HG03469 (cell line): ENCODE measurements at regions not wholly inside any gene's neighbourhood (a gene's known extent, or its start where the extent isn't known, plus 50 kb on each side); places are given as distances from the start of the nearest gene placed in this dataset.
A peak's percentile ranks its signal among the peaks of the same experiment; 100 is the strongest.

ENCODE experiments used
- ATAC-seq: cut with Tn5 transposase; IDR thresholded peaks from one replicate; pipeline ENCODE4 v1.9.1; 2021; ENCODE audit warnings: mild to moderate bottlenecking, moderate library complexity, moderate number of reproducible peaks; ENCODE audit not compliant: unreplicated experiment

DNA sequence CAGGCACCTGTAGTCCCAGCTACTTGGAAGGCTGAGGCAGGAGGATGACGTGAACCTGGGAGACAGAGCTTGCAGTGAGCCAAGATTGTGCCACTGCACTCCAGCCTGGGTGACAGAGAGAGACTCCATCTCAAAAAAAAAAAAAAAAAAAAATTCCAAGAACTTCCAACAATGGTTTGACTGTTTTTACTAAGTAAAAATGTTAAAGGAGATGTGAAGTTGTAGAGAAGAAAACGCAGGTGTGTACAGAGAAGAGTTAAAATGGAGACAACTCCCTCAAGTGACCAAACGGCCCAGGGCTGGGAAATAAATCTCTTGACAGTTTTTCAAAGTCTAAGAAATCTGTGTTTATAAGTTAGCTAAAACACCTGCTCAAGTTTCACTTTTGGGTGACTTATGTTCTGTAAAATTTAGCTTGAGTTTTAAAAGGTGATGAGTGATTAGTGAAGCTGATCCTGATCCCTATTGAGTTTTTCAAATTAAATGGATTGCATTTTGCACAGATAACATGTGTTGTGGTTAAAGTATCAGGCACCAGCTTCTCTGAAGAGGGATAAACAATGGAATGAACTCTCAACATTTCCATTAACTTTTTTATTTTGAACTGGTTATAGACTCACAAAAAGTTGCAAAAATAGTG, 255.2 kb upstream of the CD180 start:
- no peak for ATAC-seq

DNA sequence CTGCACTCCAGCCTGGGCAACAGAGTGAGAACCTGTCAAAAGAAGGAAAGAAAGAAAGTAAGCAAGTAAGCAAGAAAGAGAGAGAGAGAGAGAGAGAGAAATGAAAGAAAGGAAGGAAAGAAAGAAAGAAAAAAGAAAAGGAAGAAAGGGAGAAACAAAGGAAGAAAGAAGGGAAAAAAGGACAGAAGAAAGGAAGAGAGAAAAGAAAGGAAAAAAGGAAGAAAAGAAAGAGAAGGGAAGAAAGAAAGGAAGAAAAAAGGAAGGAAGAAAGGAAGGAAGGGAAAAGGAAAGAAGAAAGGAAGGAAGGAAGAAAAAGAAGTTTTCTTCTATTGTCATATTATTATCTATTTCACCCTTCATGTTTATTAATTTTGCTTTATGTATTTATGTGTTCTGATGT, 251.1 kb upstream of the CD180 start:
- ATAC-seq = no peak

DNA sequence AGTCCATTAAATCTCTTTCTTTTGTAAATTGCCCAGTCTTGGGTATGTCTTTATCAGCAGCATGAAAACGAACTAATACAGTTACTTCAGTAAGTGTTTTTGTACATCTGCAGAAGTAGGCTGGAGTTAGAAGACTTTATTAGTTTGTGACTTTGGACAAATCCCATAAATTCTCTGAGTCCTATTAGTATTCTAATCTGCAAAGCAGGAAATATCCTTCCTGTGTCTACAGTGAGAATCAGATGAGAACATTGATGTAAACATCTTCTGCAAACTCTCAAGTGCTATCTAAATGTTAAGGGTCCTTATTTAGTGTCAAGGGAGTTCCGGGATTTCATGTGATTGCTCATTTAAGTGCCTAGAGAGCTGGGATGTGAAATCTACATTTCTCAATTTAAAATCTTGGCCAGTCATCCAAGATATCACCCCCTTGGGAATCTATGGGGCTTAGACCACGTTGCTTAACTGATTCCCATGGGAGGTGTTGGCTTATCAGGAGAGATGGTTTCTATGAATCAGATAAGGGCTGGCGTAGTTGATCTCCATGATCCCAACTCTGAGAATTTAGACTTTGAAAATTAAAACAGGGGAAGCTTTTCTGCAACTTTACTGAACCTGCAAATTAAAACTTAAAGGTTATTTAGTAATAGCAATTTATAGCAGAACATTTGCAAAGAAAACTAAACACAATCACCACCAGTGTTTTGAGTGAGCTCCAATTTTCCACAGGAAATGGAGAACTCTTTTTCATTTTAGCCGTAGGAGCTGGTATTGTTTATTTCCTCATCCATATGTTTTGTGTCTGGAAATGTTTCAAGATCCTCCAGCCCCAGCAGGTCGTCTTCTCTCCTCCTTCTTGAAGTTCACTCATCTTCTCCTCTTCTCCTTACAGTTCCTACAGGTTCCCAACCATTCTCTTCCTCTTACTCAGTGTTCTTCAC, 241.6 kb upstream of the CD180 start:
- ATAC-seq = no peak

DNA sequence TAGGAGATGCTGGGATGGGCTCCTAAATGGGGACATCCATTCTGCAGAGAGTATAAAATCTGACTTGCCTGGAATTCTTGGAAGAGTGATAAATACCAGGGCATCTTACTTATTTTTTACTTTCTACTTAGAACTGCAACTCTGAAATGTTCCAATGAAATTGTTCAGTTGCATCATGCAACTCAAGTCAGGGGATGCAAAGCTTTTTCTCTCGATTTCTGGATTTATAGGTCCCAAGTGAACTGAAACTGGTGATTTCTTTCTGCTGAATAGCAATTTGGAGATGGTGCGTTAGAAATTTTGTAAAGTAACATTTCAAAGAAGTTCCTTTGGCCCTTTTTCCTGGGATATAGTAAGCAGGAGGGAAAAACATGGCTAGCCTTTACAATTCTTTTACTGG, 238.4 kb upstream of the CD180 start:
- no peak for ATAC-seq

DNA sequence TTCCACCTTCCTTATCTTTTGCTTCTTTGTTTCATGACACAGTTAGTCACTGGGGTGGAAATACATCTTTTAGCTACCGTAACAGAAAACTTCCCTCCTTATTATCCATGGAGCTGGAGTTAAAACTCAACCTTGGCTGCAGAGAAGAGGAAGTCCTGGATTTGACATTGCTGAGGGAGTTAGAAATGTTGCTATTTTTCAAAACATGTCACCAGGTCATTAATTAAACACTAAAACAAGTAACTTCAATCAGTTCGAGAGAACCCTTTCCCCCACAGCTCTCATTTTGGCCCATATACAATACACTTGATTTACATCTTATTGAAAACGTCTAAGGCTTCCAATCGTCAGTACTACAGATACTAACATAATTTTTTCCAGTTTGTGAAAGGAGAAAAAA, 237.9 kb upstream of the CD180 start:
- ATAC-seq = no peak

DNA sequence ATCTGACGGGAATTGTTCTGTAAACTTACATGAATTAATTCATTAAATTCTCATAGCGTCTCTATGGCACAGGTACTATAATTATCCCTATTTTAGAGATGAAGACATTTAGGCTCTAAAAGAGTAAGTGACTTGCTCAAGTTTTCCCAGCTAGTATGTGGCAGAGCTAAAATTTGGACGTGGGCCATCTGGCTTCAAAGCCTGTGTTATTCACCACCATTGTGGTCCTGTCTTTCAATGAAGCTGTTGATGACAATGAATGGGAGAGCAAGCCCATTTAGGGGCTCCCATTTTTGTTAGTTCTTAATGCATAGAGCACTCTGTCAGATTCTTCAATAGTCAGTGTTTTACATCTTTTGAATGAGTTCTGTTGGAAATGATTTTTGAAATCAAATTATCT, 236.0 kb upstream of the CD180 start:
- no peak for ATAC-seq

DNA sequence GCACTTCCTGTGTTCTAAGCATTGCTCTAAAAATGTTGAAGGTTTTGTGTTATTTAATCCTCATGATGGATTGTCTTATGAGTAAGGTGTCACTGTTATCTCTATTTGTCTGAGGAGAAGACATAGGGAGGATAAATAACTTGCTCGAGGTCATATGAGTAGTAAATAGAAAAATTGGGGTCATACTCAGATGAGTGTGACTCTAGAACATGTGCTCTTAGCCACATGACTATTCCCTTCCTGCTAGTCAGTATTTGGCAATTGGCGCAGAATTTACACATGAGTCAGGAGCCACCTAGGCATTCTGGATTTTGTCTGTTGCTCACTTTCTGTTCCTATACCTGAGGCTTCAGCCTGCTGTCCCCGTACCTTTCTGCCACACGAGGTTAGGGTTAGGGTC, 234.6 kb upstream of the CD180 start:
- no peak for ATAC-seq

DNA sequence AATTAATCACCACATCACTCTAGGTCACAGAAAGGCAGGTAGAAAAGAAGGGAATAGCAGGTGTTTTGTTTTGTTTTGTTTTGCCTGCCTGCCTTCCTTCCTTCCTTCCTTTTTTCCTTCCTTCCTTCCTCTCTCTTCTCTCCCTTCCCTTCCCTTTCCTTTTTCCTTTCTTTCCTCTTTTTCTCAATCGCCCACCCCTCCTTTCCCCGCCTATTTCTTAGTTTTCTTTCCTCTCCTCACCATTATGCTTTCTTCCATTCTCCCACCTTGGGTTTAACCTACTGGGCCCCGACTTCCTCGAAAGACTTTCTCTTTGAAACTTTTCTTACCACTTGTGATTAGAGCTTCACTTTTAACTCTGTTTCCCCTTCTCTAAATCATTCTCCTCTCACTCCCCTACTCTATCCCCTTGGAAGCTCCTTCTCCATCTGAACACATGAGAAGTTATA, 231.3 kb upstream of the CD180 start:
- ATAC-seq = no peak

DNA sequence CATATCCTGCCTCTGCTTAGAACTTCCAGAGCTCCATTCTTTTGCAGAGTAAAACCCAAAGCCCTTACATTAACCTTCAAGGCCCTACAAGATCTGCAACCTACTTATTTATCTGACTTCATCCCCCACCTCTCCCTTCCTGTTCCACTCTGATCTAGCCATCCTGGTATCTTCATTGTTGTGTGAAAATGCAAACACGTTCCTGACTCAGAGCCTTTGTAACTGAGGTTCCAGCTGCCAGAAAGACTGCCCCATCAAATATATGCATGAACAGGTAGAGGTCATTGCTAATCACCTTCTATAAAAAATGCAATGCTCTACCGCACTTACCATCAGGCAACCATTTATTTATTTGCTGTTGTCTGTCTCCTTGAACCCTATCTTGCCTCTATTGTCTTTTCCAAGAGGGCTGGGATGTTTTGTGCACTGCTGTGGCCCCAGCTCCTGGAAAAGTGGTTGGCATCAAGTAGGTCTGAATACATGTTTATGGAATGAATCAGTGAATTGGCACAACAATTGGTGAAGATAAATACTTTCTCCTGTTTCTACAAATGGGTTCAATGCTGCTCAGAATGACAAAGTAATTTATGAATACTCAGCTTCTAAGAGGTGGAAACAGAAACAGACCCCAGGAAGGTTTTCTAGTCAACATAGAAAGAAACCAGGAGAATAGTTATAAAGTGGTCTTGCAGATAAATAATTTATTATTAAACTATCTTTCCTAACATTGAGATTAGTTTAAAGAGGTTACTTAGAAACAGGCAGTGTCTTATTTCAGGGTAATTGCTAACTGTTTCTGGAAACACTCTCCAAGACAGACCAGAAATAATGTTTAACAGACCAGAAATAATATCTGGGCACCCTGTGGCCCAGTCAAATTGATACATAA, 230.6 kb upstream of the CD180 start:
- ATAC-seq = no peak

DNA sequence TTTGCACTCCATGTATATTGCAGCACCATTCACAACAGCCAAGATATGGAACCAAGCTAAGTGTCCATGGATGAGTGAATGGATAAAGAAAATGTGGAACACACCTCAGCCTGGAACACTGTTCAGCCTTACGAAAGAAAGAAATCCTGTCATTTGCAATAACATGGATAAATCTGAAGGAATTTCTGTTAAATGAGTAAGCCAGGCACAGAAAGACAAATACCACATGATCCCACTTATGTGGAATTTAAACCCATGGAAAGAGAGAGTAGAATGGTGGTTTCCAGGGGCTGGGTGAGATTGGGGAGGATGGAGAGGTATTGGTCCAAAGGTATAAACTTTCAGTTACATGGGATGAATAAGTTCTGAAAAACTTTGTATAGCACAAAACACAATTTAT, 228.9 kb upstream of the CD180 start:
- no peak for ATAC-seq

DNA sequence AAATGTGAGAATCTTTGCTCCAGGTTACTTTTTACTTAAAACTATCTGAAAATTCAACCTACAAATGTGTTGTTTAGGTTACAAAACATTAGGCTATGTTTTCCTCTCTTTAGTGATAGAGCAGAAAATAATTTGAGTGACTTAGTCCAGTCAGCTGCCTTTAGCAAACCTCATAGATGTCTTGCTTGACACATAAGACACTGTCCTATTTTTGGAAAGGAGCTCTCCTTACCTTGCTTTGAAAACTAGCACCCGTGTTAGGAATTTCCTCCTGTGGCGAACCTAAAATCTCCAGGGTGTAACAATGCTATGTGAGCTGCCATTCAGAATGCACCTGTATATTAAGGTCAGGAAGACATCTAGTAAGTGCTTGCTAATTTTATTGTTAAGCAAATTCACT, 221.2 kb upstream of the CD180 start:
- no peak for ATAC-seq

DNA sequence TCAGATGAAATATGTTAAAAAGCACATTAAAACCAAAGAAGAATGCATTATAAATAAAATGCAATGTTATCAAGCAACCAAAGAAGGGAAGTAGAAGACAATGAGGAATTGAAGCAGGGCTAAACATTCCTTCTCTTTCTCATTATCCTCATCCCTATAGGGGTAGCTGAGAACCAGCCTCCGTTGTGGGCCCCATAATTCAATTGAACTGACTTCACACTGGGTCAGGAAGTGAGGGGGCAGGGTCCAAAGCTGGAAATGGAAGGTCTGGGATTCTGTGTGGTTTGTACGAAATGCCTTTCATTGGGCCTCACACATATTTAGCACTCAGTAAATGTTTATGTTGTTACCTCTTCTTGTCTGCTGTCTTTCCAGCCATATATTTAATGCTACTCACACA, 220.4 kb upstream of the CD180 start:
- no peak for ATAC-seq

DNA sequence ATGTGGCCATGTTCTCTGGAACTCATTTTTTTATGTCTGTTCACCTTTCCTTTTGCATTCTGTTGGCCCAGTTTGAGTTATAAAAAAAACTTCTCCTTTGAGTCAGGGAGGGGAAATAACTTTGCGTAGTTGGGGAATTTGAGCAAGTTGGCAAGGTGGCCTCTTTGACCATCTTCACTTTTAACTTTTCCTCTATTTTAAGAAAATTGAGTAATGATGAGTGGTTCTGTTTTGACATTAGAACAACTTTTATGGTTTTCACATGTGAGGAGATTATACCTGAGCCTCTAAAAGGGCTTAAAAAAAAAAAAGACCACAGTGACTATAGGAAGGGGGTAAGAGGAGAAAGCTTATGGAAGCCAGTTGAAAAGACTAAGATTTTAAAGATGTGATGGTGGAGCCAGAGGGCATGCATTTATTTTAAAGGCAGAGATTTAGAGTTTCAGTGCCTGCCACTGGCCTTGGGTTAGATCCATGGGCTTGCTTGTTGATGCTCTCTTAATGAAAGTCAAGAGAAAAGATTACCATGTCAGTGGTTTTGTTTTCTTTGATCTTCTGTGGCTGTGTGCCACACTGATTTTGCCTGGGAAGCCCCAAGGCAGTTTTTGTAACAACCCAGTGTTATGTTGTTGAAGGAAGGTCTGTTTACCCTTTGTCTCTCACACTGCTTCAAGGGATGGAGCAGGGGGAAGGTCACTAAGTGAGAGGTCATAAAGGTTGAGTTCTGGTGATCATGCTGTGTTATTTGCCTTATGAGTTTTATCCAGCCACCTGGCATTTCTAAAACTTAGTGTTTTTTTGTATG, 219.7 kb upstream of the CD180 start:
- ATAC-seq = peak; percentile 50

DNA sequence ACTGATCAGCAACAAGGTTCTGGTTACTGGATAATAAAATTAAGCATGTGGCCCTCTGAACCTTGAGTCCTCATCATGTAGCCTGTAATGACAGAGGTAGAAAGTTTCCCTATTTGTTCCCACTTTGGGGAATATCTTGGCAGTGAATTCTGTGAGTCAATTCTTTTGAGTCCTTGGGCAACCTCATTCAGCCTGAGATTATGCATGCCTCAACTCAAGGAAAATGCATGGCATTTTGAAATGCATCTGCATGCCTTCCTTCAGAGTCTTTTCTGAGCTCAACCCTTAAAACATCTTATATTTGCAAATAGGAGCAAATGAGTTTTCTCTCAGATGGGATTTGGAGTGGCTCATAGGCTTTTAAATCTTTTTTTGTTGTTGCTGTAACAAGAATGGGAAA, 218.1 kb upstream of the CD180 start:
- no peak for ATAC-seq

DNA sequence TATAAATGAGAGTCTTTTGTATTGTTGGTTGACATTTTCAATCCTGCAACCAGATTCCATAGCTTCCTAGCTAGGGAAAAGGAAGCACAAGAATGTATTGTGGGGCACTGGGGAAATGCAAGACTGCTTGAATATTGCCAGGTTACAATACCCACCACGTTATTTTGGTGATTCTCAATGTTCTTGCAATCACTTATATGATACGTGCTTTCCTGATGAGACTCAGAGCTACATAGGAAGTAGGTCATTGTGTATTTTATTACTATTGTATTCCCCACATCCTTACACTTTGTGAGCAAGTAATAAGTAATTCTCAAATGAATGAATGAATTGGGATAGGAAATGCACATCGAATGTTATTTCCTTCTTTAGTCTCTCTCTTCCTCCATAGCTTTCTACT, 217.1 kb upstream of the CD180 start:
- no peak for ATAC-seq

DNA sequence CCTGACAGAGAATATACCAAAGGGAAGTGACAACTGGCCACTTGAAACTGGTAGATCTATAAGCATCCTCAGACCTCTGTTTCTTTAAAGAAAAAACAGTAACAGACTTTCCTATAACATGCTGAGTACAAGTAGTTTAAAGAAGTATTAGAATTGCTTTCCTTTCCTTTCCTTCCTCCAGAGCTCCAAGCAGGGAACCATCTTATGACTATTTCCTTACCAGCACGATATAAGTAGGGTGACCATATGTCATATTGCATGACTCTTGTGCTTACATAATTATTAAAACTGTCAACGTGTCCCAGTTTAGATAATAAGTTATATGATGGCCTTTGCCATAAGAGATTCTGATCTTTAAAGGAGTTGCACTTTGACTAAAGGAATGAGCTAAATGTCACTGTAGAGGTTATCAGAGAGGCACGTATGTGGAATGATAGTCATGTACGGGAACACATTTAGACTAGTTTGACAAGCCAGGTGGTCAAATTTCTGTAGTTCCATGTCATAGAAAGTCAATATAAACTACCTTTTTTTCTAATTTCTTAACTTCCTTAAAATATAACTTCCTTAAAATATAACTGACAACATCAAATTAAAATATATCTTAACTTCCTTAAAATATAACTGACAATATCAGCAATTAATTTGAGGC, 212.7 kb upstream of the CD180 start:
- ATAC-seq = no peak

DNA sequence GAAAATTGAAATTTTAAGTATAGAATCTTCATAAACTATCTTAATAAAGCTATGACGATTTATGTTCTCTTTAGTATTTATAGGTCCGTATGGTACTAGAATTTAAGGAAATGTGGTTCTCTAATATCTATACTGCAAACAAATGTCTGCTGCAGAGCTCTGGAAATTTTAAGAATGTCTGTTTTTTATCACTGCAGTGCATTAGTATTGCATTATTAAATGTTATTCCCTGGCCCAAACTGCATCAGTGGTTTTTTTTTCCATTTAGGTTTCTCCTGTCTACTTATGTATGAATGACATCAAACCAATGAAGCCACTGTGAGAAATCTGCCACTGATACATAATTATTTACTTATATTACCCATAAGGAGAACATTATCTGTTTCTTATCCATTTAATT, 211.4 kb upstream of the CD180 start:
- no peak for ATAC-seq

DNA sequence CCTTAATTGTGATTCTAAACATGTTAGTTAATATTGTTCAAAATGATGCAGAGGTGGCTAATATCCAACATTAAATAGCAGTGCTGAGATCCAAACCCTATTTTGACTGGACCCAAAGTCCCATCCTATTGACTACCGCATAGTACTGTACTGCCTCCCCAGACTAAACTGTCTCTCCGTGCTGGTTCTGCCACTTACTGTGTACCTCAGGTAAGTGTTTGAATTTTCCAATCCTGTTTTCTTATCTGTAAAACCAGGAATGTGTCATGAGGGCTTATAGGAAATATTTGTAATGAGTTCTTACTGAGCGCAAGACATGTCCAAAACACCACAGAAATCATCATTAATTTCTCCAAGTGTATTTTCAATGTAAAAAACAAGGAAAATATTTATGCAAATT, 209.2 kb upstream of the CD180 start:
- ATAC-seq = no peak

DNA sequence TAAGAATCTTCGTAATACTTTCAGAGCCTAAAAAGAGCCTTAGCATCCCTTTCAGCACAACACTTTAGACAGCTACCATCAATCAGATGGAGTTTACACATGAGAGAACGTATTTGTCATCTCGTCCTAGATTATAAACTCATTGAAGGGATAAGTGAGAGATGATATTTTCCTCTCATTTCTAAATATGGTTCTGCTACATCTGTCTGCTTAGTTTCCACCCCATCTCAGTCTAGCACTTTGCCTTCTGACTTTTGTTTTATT, 208.4 kb upstream of the CD180 start:
- ATAC-seq = no peak
